Cardiac fibroblast (primary cell): ENCODE measurements at regions not wholly inside any gene's neighbourhood (a gene's known extent, or its start where the extent isn't known, plus 50 kb on each side); places are given as distances from the start of the nearest gene placed in this dataset.
"Not testable (repeated sequence)": the region's sequence is repeated elsewhere in the genome, so short reads cannot be mapped to it uniquely, and the experiment has no call there.

Experiments used
- DNase-seq, 2 donors: peaks; one replicate each; pipeline versions ENCODE4 v3.0.0 to v3.0.0-alpha.2; 2010; ENCODE audit warnings: low read depth in 2 of 2
- H3K4me3 ChIP-seq, 2 donors: replicated peaks in 1 of 2; 1 replicate in 1 of 2; 2 replicates in 1 of 2; pipeline ENCODE4 v1.5.1; 2011; ENCODE audit warnings: low read depth in 2 of 2, low read length in 2 of 2, mild to moderate bottlenecking in 2 of 2, moderate library complexity in 1 of 2
- TF ChIP-seq, protein P1 (sequence below): IDR thresholded peaks from one replicate; pipeline ENCODE4 v1.5.1; 2011; ENCODE audit warnings: low read depth, mild to moderate bottlenecking, low read length, inconsistent platforms

- no peak overlapping the region for H3K4me3 ChIP-seq
- TF ChIP-seq, protein P1, sequence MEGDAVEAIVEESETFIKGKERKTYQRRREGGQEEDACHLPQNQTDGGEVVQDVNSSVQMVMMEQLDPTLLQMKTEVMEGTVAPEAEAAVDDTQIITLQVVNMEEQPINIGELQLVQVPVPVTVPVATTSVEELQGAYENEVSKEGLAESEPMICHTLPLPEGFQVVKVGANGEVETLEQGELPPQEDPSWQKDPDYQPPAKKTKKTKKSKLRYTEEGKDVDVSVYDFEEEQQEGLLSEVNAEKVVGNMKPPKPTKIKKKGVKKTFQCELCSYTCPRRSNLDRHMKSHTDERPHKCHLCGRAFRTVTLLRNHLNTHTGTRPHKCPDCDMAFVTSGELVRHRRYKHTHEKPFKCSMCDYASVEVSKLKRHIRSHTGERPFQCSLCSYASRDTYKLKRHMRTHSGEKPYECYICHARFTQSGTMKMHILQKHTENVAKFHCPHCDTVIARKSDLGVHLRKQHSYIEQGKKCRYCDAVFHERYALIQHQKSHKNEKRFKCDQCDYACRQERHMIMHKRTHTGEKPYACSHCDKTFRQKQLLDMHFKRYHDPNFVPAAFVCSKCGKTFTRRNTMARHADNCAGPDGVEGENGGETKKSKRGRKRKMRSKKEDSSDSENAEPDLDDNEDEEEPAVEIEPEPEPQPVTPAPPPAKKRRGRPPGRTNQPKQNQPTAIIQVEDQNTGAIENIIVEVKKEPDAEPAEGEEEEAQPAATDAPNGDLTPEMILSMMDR: no peak
- DNase-seq: no peak
These were observed 148.4 kb downstream of the KLF6 start for GRCh38 chr10:3636356-3637181.

GRCh38 chr10:3635697-3636096 is 149.3 kb downstream of the KLF6 start:
- H3K4me3 ChIP-seq: no peak overlapping the region
- TF ChIP-seq, protein P1: no peak
- no peak for DNase-seq

- TF ChIP-seq, protein P1: no peak
- H3K4me3 ChIP-seq: no peak overlapping the region
- no peak for DNase-seq
These were observed 149.8 kb downstream of the KLF6 start for GRCh38 chr10:3635211-3635671.

DNA sequence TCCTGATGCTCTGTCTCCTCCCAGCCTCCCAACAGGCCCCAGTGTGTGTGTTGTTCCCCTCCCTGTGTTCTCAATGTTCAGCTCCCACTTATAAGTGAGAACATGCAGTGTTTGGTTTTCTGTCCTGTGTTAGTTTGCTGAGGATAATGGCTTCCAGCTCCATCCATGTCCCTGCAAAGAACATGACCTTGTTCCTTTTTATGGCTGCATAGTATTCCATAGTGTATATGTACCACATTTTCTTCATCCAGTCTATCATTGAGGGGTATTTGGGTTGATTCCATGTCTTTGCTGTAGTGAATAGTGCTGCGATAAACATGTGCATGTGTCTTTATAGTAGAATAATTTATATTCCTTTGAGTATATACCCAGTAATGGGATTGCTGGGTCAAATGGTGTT is 150.4 kb downstream of the KLF6 start:
- not testable (repeated sequence) for DNase-seq, H3K4me3 ChIP-seq

GRCh38 chr10:3631701-3632330 is 153.2 kb downstream of the KLF6 start:
- TF ChIP-seq, protein P1: no peak
- no peak overlapping the region for H3K4me3 ChIP-seq
- peak; percentile 8 to 24 for DNase-seq

- TF ChIP-seq, protein P1: no peak
- DNase-seq: no peak
- no peak overlapping the region for H3K4me3 ChIP-seq
These were observed 153.7 kb downstream of the KLF6 start for GRCh38 chr10:3631291-3631690.

- peak; percentile 39 to 93 for DNase-seq
- peak overlapping the region in 1 of 2 donors; percentile 49 for H3K4me3 ChIP-seq
- TF ChIP-seq, protein P1: no peak
These were observed 158.9 kb downstream of the KLF6 start for GRCh38 chr10:3625959-3626751.
